Anterior cingulate cortex (tissue), 58 donors: ENCODE measurements at regions not wholly inside any gene's neighbourhood (a gene's known extent, or its start where the extent isn't known, plus 50 kb on each side); places are given as distances from the start of the nearest gene placed in this dataset.

ENCODE experiments used
- DNase-seq, 58 donors: peaks; one replicate each; lab custom pipeline; 2025; lab: John Stamatoyannopoulos, UW

DNA sequence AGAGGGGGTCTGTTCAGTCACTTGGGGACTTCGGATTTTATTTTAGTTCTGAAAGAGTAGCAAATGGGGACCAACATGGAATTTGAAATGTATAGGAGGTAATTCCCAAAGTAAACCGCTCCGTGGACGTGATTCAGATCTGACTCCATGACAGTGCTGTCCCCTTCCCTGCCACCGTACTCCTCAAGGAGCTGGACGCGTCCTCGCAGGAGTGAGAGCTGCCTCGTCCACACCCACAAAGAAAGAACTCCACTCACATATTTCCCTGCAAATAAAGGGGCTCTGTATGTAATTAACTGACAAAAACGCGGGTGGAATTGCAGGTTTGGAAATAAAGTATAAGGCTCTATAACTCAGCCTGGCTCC is 183.6 kb downstream of the ETS2 start:
- DNase-seq: no peak

DNA sequence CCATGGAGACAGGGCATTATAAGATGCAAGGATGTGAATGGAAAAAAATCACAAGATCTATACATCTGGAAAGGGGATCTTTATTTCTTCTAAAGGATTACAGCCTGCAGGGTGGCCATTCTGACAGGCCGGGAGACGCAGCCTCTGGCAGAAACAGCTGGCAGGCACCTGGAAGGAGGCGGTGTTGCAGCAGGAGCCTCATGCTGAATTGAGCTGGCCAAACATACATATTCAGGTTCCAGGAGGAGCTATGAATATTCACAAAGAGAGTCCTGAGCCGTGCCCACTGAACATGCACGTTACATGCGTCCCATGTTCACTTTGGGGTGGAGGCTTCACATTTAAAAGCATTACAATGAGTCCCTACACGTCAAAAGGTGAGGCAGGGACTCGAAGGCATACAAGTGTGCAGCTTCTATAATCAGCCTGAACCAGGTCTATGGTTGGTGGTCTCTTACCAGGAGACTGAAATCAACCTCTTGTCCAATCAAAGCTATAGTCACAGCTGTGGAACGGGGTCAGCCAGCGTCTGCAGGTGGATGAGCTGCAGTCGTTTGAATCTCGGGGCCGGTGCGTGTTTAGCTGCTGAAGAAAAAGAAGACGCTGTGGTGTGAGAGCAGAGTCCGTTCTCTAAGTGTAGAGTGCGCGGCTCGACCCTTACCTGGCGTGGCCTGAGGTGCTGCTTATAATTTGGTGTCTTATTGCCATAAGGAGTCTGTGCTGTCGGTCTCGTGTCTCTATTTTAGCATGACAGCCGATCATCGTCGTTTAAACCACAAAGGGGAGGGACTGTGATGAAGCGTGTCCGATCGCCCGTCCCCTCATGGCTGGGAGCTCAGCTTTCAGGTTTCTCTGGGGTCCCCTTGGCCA is 183.0 kb downstream of the ETS2 start:
- DNase-seq: no peak

- peak in 1 of 58 donors; percentile 12 for DNase-seq
Measured at GRCh38 chr21:38987633-38988508, 182.1 kb downstream of the ETS2 start.

DNA sequence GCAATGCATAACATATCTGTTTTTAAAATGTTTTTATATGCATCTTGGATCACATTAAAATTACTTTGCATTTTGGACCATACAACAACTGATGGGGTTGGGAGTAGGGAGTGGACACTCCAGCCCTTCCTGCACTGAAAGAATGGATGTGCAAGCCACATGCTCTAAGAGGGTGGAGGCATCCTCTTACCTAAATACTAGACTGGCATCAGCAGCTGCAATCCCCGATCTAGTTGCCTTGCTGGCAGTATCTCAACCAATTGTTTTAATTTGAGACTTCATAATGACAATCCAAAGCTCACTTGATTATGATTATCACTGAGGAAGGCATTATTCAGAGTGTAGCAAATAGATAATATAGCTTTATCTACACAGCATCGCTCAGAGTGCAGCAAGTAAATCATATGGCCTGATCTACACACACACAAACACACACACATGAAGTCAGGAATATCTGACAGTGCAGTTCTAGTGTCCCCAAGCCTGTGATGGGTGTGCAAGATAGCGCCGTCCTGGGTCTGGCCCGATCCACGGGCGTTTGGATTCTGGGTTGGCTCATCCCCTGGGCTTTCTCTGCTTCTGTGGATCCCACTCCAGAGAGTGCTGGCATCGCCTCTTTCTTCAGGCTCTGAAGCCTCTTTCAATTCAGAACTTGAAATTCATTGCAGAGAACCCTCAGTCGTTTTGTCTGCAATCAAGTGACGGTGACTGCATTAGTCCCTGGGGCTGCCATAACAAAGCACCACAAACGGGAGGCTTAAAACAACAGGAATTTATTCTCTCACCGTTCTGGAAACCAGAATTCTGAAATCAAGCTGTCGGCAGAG is 181.3 kb downstream of the ETS2 start:
- no peak for DNase-seq

GRCh38 chr21:38986406-38986805 is 180.7 kb downstream of the ETS2 start:
- no peak for DNase-seq

DNA sequence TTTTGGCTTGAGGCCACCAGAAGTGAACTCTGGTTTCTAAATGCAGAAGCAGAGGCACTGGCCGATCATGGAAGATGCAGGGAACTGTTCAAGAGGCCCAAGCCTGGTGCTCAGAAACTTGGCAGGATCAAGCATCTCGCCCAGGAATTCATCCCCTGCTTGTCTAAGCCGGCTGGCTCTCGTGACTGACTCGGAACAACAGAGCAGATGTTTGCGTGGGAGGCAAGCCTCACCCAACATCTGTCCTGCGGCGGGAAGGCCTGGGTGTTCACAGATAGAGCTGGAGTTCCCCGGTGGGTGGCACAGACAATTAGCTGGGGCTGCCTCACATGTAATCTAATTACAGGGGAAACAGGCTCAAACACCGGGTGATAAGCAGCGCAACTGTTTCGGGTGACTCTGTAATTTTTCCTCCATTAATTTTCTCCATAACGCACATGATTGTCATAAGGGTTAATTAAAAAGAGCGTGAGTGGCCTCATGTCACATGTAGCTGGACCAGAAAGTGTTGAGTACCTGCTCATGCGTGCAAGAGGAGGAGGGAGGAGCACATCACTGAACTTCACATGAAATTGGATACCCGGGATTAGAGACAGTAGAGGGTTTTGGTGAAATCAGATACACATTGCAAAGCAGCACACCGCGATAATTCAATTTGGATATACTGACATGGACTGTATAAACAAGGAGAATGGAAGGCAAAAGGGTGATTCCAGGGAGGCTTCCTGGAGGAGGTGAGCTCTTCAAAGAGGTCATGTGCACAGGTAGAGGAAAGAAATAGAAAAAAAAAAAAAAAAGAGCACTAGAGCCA is 180.0 kb downstream of the ETS2 start:
- DNase-seq: peak in 6 of 58 donors; percentile 6 to 27 (median 14)

DNA sequence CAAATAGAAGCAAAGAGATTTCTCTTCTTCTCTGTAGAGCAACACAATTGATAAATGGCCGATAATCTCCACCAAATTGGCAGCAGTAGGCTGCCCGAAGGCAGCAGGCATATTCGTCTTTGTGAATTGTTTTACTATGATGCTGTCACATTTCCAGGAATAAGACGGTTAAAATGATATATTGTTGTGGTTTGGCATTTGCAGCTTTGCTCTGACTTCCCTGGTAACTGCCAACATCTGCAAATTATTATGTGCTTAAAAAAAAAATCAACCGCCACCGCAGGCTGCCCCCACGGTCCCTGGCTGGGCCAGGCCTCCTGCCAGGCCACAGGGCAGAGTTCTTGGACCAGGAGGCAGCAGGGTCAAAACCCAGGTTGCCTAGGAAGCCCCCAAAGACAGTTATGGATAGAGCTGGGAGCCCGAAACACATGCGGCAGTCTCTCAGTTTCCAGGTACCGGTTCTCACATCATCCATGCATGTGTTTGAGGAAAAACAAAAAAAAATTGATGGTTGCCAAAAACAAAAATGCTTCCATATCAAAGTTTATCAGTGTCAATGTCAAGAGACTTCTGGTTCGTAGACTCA is 179.3 kb downstream of the ETS2 start:
- DNase-seq: no peak

GRCh38 chr21:38984568-38984967 is 178.8 kb downstream of the ETS2 start:
- DNase-seq: no peak

GRCh38 chr21:38983560-38983959 is 177.8 kb downstream of the ETS2 start:
- DNase-seq: no peak

GRCh38 chr21:38982804-38983203 is 177.1 kb downstream of the ETS2 start:
- DNase-seq: no peak

DNA sequence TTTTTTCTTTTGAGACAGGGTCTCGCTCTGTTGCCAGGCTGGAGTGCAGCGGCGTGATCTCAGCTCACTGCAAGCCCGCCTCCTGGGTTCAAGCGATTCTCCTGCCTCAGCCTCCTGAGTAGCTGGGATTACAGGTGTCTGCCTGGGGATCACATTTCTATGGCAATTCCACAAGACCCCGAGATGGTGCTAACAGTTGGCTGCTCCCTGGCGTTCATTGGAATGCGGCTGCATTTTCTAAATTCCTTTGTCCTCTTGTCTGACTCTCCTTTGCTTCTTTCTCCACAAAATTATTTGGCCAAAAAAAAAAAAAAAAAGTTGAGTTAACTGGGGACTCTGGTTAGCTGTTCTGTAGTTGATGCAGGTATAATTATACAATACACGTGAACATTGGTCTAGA is 176.4 kb downstream of the ETS2 start:
- no peak for DNase-seq

DNA sequence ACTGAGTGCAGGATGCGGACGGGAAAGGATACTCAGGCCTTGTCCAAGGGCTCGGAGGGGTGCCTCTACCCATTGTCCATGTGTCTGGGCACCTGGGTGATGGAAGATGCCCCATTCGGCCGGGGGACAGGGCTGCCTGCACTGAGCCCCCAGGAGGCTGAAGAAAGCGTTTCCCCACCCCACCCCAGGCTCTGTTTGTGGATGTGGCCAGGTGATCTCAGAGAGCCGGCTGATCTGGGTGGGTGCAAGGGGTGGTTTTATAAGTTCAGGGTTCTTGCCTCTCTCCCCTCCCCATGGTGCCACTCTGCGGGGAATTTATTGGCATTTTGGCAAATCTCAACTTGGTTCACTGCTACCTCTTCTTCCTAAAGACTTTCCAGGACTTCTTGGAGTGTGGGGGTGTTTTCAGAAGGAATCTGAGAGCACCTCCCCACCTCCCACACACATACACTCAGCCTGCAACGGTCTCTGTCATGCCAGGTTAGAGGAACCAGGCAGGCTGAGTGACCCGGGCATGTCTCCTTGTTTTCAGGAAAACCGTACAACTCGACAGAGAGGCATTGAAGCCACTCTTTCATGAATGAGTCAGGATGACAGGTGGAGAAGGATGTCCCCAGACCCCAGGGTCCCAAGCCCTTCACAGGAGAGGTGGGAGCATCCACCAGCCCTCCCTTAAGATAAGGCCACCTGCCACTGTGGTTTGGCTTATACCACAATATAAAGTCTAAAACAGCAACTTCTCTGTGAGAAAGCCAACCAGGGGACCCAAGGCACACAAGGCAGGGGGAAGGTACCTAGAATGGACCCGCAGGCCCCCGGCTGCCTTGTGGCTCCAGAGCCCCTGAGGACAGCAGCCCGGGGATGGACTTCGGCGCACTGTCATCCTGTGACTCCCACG is 174.9 kb downstream of the ETS2 start:
- DNase-seq: no peak

GRCh38 chr21:38979271-38980121 is 173.8 kb downstream of the ETS2 start:
- peak in 1 of 58 donors; percentile 55 for DNase-seq

DNA sequence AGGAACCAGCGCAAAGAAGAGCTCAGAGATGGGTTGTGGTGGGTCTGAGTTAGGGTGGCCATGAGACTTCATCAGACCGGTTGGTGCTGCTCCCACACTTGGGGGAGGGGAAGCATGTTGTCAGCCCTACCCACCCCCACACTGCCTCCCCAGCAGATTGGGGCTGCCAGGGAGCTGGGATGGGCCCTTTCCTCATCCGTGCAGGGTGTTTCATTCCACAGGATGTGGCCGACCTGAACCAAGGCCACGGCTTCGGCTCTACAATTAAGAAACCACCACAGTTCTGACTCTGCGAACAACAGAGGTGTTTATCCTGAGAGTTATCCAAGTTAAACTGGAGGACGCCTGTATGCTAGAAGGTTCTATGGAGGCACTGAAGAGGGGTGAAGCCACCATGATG is 171.2 kb downstream of the ETS2 start:
- no peak for DNase-seq

GRCh38 chr21:38973552-38973951 is 167.8 kb downstream of the ETS2 start:
- DNase-seq: no peak

GRCh38 chr21:38972078-38972477 is 166.3 kb downstream of the ETS2 start:
- no peak for DNase-seq

DNA sequence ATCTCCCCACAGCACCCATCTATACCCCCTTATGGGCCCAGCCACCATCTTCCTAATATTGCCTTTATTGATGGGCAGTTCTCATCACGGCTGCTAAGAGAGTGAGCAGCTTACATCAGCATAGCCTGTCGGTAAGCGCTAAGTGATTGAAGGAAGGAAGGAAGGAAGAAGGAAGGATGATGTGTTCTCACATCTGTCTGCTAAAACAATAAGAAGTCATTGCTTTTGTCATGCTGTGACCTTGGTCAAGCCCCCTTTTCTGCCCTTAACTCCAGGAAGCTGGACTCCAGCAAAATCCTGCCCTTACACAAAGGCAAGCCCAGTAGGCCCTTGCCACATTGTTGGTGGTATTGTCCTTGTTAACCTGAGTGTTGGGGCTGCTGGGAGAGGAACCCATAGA is 165.0 kb downstream of the ETS2 start:
- DNase-seq: no peak
